Sigmoid colon (tissue), 6 donors: ENCODE measurements at regions not wholly inside any gene's neighbourhood (a gene's known extent, or its start where the extent isn't known, plus 50 kb on each side); places are given as distances from the start of the nearest gene placed in this dataset.

Source experiments
- DNase-seq: peaks from one replicate; pipeline ENCODE4 v3.0.0-alpha.2; 2019
- H3K27ac ChIP-seq, 4 donors: fragments of 200-600 bp; sonication (generic); one replicate each; pipeline ENCODE4 v1.5.1; 2016 to 2019; ENCODE audit warnings: mild to moderate bottlenecking in 1 of 4
- H3K27me3 ChIP-seq, 3 donors: fragments of 200-600 bp; sonication (generic); one replicate each; pipeline ENCODE4 v1.5.1; 2019; ENCODE audit warnings: mild to moderate bottlenecking in 1 of 3
- H3K36me3 ChIP-seq, 4 donors: fragments of 200-600 bp; sonication (generic); one replicate each; pipeline ENCODE4 v1.5.1; 2016 to 2019
- H3K4me1 ChIP-seq, 4 donors: fragments of 200-600 bp; sonication (generic); one replicate each; pipeline ENCODE4 v1.5.1; 2017 to 2019
- H3K4me3 ChIP-seq, 4 donors: fragments of 200-600 bp; sonication (generic); one replicate each; pipeline ENCODE4 v1.5.1; 2017 to 2019; ENCODE audit warnings: mild to moderate bottlenecking in 2 of 4, moderate library complexity in 1 of 4
- H3K9me3 ChIP-seq, 4 donors: fragments of 200-600 bp in 3 of 4; sonication (generic) in 3 of 4; one replicate each; pipeline versions ENCODE4 v1.5.1 to v1.6.1; 2013 to 2019
- CTCF ChIP-seq, 4 experiments: fragments of 450-650 bp in 3 of 4; fragments of 200-600 bp in 1 of 4; IDR thresholded peaks; one replicate each; pipeline ENCODE4 v1.5.1; 2016 to 2019; ENCODE audit warnings: antibody characterized with exemption in 4 of 4, mild to moderate bottlenecking in 3 of 4, moderate library complexity in 2 of 4
- EP300 ChIP-seq, 4 donors: sonication (generic); formaldehyde crosslinking; IDR thresholded peaks; one replicate each; pipeline ENCODE4 v1.6.1; 2017; ENCODE audit warnings: antibody characterized with exemption in 4 of 4
- POLR2A ChIP-seq, 2 donors: fragments of 450-650 bp; IDR thresholded peaks; one replicate each; pipeline ENCODE4 v1.6.1; 2016; ENCODE audit warnings: antibody characterized with exemption in 2 of 2, mild to moderate bottlenecking in 2 of 2, moderate library complexity in 2 of 2
- POLR2AphosphoS5 ChIP-seq, 4 donors: sonication (generic); formaldehyde crosslinking; IDR thresholded peaks; one replicate each; pipeline ENCODE4 v1.6.1; 2017; ENCODE audit warnings: antibody characterized with exemption in 4 of 4
- WGBS, 2 donors: extraction: QIAGEN DNeasy Blood & Tissue Kit; methylation state at CpG; one replicate each; pipeline ENCODE4 v1.1.7; 2013; 5-methylcytosine and 5-hydroxymethylcytosine counted together
- intact Hi-C: fragments of 100-400 bp; cut with DNase I; formaldehyde crosslinking; loops from one replicate; pipeline ENCODE4 v1.15.1; 2023
- donor health status: healthy with polysubstance abuse.
- donor health status: healthy.

- 64 to 74% methylated on average over 3 of the region's 3 CpGs for WGBS, 2 donors
- H3K4me1 ChIP-seq = no peaks in the 10 kb centered on the region
- H3K4me3 ChIP-seq = no peak overlapping the region
- no peaks in the 10 kb centered on the region for H3K27me3 ChIP-seq
- no peak for DNase-seq
- TF ChIP-seq CTCF (IDR thresholded peaks at IDR 0.05) (no peak), EP300 (IDR thresholded peaks at IDR 0.05) (no peak), POLR2A (IDR thresholded peaks at IDR 0.05) (no peak), POLR2AphosphoS5 (IDR thresholded peaks at IDR 0.05) (no peak)
- intact Hi-C loops = no loop called here
- no peaks in the 10 kb centered on the region for H3K9me3 ChIP-seq
- H3K27ac ChIP-seq = no peak overlapping the region
- H3K36me3 ChIP-seq = no peaks in the 10 kb centered on the region
Measured at GRCh38 chr3:162641317-162641716, 1144.7 kb downstream of the OTOL1 start.

GRCh38 chr3:162641907-162642306 is 1145.3 kb downstream of the OTOL1 start:
- H3K4me3 ChIP-seq = no peak overlapping the region
- no peaks in the 10 kb centered on the region for H3K4me1 ChIP-seq
- no peaks in the 10 kb centered on the region for H3K9me3 ChIP-seq
- WGBS, 2 donors = 48 to 67% methylated on average over 2 of the region's 2 CpGs
- no peaks in the 10 kb centered on the region for H3K27me3 ChIP-seq
- H3K36me3 ChIP-seq = no peaks in the 10 kb centered on the region
- intact Hi-C loops = no loop called here
- no peak overlapping the region for H3K27ac ChIP-seq
- no peak for DNase-seq
- TF ChIP-seq POLR2A (IDR thresholded peaks at IDR 0.05) (no peak), EP300 (IDR thresholded peaks at IDR 0.05) (no peak), POLR2AphosphoS5 (IDR thresholded peaks at IDR 0.05) (no peak), CTCF (IDR thresholded peaks at IDR 0.05) (no peak)

- H3K27ac ChIP-seq = no peak overlapping the region
- H3K4me3 ChIP-seq = no peak overlapping the region
- H3K36me3 ChIP-seq = no peaks in the 10 kb centered on the region
- no peaks in the 10 kb centered on the region for H3K27me3 ChIP-seq
- H3K9me3 ChIP-seq = peaks cover 0 to 4% (median 0%) of the 10 kb centered on the region in 4 donors
- no peak for TF ChIP-seq EP300 (IDR thresholded peaks at IDR 0.05)
- TF ChIP-seq CTCF (IDR thresholded peaks at IDR 0.05) = no peak
- TF ChIP-seq POLR2A (IDR thresholded peaks at IDR 0.05) = no peak
- TF ChIP-seq POLR2AphosphoS5 (IDR thresholded peaks at IDR 0.05) = no peak
- no peak for DNase-seq
- intact Hi-C loops = no loop called here
- H3K4me1 ChIP-seq = no peaks in the 10 kb centered on the region
- 31 to 34% methylated on average over 2 of the region's 2 CpGs for WGBS, 2 donors
Measured at GRCh38 chr3:162643245-162643644, 1146.6 kb downstream of the OTOL1 start.

- peaks cover 0 to 4% (median 0%) of the 10 kb centered on the region in 4 donors for H3K9me3 ChIP-seq
- 44 to 47% methylated on average over 2 of the region's 2 CpGs for WGBS, 2 donors
- TF ChIP-seq CTCF (IDR thresholded peaks at IDR 0.05) (no peak), POLR2A (IDR thresholded peaks at IDR 0.05) (no peak), EP300 (IDR thresholded peaks at IDR 0.05) (no peak), POLR2AphosphoS5 (IDR thresholded peaks at IDR 0.05) (no peak)
- H3K36me3 ChIP-seq = no peaks in the 10 kb centered on the region
- no peak for DNase-seq
- no peaks in the 10 kb centered on the region for H3K4me1 ChIP-seq
- intact Hi-C loops = no loop called here
- no peak overlapping the region for H3K4me3 ChIP-seq
- H3K27me3 ChIP-seq = no peaks in the 10 kb centered on the region
- no peak overlapping the region for H3K27ac ChIP-seq
Measured at GRCh38 chr3:162647321-162647720, 1150.7 kb downstream of the OTOL1 start.

GRCh38 chr3:162658003-162658402 is 1161.4 kb downstream of the OTOL1 start:
- Histone ChIP-seq H3K36me3 (no peaks in the 10 kb centered on the region), H3K4me3 (no peak overlapping the region), H3K4me1 (no peaks in the 10 kb centered on the region), H3K27ac (no peak overlapping the region), H3K9me3 (no peaks in the 10 kb centered on the region), H3K27me3 (no peaks in the 10 kb centered on the region)
- no peak for DNase-seq
- 53 to 76% methylated on average over 1 of the region's 1 CpG for WGBS, 2 donors
- TF ChIP-seq CTCF (IDR thresholded peaks at IDR 0.05) (no peak), POLR2A (IDR thresholded peaks at IDR 0.05) (no peak), EP300 (IDR thresholded peaks at IDR 0.05) (no peak), POLR2AphosphoS5 (IDR thresholded peaks at IDR 0.05) (no peak)
- intact Hi-C loops = no loop called here
